ENCODE measurements at regions not wholly inside any gene's neighbourhood (a gene's known extent, or its start where the extent isn't known, plus 50 kb on each side); places are given as distances from the start of the nearest gene placed in this dataset.

DNA sequence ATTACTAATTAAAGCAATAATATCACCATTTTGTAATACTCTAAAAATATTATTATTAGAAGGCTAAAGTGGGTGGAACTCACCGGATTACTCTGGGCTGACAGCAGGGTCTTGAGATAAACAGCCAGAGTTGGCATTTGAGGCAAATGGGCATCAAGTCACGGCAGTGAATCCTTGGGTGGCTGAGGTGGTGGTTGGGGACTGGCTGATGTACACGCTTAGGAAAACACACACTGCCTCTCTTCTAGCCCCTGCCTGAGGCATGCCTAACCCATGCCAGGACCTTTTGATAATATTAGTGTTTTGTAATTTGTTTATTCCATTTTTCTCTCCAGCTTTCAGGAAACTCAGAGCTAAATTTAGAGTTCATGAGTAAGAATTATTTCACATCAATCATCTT lies 76.8 kb downstream of the ACKR3 start:
- TF ChIP-seq, protein P1, sequence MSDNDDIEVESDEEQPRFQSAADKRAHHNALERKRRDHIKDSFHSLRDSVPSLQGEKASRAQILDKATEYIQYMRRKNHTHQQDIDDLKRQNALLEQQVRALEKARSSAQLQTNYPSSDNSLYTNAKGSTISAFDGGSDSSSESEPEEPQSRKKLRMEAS (IDR thresholded peaks at IDR 0.05), result no peak
- TF ChIP-seq, protein P2, sequence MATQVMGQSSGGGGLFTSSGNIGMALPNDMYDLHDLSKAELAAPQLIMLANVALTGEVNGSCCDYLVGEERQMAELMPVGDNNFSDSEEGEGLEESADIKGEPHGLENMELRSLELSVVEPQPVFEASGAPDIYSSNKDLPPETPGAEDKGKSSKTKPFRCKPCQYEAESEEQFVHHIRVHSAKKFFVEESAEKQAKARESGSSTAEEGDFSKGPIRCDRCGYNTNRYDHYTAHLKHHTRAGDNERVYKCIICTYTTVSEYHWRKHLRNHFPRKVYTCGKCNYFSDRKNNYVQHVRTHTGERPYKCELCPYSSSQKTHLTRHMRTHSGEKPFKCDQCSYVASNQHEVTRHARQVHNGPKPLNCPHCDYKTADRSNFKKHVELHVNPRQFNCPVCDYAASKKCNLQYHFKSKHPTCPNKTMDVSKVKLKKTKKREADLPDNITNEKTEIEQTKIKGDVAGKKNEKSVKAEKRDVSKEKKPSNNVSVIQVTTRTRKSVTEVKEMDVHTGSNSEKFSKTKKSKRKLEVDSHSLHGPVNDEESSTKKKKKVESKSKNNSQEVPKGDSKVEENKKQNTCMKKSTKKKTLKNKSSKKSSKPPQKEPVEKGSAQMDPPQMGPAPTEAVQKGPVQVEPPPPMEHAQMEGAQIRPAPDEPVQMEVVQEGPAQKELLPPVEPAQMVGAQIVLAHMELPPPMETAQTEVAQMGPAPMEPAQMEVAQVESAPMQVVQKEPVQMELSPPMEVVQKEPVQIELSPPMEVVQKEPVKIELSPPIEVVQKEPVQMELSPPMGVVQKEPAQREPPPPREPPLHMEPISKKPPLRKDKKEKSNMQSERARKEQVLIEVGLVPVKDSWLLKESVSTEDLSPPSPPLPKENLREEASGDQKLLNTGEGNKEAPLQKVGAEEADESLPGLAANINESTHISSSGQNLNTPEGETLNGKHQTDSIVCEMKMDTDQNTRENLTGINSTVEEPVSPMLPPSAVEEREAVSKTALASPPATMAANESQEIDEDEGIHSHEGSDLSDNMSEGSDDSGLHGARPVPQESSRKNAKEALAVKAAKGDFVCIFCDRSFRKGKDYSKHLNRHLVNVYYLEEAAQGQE (IDR thresholded peaks at IDR 0.05; ENCODE audit: low read depth), result no peak
- no peak for TF ChIP-seq TAF1 (IDR thresholded peaks at IDR 0.05; ENCODE audit: low read depth)

DNA sequence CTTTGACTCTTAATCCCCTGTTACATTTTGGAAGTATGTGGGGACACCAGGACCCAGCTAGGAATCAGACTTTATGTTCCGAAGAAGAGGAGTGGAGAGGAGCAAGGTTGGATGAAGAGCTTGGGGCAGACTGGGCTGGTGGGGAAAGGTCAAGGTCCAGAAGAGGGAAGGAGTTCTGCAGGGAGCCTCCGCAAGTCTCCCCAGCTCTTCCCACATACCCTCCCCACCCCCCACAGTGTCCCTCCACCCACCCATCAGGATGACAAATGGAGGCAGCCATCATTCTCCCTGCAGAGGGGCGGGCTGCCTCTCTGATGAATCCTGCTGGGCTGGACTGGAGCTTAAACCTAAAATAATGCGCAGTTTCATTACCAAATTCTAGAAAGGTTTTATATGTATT lies 77.2 kb downstream of the ACKR3 start:
- TF ChIP-seq RAD21 (IDR thresholded peaks at IDR 0.05; ENCODE audit: low read depth) (no peak), TCF12 (IDR thresholded peaks at IDR 0.05; ENCODE audit: low read depth) (no peak), NFIC (IDR thresholded peaks at IDR 0.05) (no peak), CEBPB (IDR thresholded peaks at IDR 0.05) (no peak), FOXM1 (IDR thresholded peaks at IDR 0.05; ENCODE audit: borderline replicate concordance, low read depth) (no peak), ZBTB7A (IDR thresholded peaks at IDR 0.05; ENCODE audit: low read depth) (no peak)
- TF ChIP-seq, protein P1 (IDR thresholded peaks at IDR 0.05), result no peak
- TF ChIP-seq, protein P3, sequence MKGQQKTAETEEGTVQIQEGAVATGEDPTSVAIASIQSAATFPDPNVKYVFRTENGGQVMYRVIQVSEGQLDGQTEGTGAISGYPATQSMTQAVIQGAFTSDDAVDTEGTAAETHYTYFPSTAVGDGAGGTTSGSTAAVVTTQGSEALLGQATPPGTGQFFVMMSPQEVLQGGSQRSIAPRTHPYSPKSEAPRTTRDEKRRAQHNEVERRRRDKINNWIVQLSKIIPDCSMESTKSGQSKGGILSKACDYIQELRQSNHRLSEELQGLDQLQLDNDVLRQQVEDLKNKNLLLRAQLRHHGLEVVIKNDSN (IDR thresholded peaks at IDR 0.05), result no peak

DNA sequence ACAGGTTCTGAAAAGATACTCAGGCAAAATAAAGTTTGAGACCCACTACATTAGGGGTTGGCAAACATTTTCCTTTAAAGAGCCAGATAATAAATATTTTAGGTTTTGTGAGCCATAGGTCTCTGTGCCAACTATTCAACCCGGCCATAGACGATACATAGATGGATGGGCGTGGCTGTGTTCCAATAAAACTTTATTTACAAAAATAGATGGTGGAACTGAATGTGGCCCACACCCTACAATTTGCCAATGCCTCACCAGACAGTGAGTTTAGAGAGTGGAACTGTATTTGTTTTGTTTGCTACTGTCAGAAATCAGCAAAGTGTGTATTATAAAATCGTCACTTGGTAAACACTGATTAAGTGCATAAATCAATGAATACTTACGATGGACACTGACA lies 78.0 kb downstream of the ACKR3 start:
- no peak for TF ChIP-seq ZBTB7A (IDR thresholded peaks at IDR 0.05; ENCODE audit: low read depth)
- no peak for TF ChIP-seq TAF1 (IDR thresholded peaks at IDR 0.05; ENCODE audit: low read depth)
- TF ChIP-seq, protein P1 (IDR thresholded peaks at IDR 0.05), result no peak
- TF ChIP-seq CEBPB (IDR thresholded peaks at IDR 0.05), result no peak

DNA sequence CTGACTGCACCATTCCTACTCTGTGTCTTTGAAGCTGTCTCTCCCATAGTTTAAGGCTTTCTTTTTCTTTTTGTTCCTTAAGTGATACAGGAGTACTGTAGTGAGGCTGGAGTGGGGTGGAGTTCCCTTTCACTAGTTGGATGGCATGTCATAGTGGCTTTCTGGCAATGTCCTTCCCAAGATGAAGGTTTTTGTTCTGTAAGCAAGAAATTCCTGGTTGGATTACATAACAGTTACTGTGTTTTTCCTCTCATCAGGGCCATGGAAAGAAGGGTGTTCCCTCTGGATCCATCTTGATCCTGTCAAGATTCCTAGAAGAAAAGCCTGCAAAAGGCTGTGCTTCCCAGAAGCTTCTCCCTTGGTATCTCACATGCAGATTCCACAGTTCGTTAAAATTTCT lies 84.2 kb downstream of the ACKR3 start:
- TF ChIP-seq EP300 (IDR thresholded peaks at IDR 0.05; ENCODE audit: borderline replicate concordance) (no peak), NFIC (IDR thresholded peaks at IDR 0.05) (no peak), EGR1 (IDR thresholded peaks at IDR 0.05) (no peak), CREB1 (IDR thresholded peaks at IDR 0.05; ENCODE audit: low read depth) (no peak), TEAD4 (IDR thresholded peaks at IDR 0.05) (no peak), ZBTB7A (IDR thresholded peaks at IDR 0.05; ENCODE audit: low read depth) (no peak), CEBPB (IDR thresholded peaks at IDR 0.05) (no peak), FOXM1 (IDR thresholded peaks at IDR 0.05; ENCODE audit: borderline replicate concordance, low read depth) (no peak), RAD21 (IDR thresholded peaks at IDR 0.05; ENCODE audit: low read depth) (no peak), YY1 (IDR thresholded peaks at IDR 0.05; ENCODE audit: low read depth) (no peak)
- TF ChIP-seq, protein P1 (IDR thresholded peaks at IDR 0.05), result no peak
- TF ChIP-seq, protein P3 (IDR thresholded peaks at IDR 0.05), result no peak

DNA sequence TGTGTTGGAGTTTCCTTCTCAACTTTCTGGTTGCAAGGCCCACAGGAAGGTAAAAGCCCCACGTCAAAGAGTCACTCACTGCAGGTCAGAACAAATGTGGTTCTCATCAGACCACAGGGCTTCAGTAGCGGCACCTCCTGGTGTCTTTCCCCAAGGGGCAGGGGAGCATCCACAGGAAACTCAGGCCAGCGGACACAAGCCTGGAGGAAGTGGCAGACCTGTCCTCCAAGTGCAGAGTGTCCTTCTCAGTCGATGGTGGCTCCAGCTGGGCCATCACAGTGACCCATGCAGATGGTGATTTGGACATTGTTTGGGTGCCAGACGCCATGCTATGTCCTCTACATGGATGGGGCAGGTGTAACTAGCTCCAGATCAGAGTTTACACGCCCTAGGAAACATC lies 84.9 kb downstream of the ACKR3 start:
- TF ChIP-seq YY1 (IDR thresholded peaks at IDR 0.05; ENCODE audit: low read depth), result no peak
- no peak for TF ChIP-seq TAF1 (IDR thresholded peaks at IDR 0.05; ENCODE audit: low read depth)
- no peak for TF ChIP-seq FOXM1 (IDR thresholded peaks at IDR 0.05; ENCODE audit: borderline replicate concordance, low read depth)
- TF ChIP-seq, protein P1 (IDR thresholded peaks at IDR 0.05), result no peak
- no peak for TF ChIP-seq CEBPB (IDR thresholded peaks at IDR 0.05)
- TF ChIP-seq RAD21 (IDR thresholded peaks at IDR 0.05; ENCODE audit: low read depth), result no peak
- no peak for TF ChIP-seq NFIC (IDR thresholded peaks at IDR 0.05)
- no peak for TF ChIP-seq EGR1 (IDR thresholded peaks at IDR 0.05)
- TF ChIP-seq CREB1 (IDR thresholded peaks at IDR 0.05; ENCODE audit: low read depth), result no peak
- TF ChIP-seq, protein P3 (IDR thresholded peaks at IDR 0.05), result no peak
- no peak for TF ChIP-seq ZBTB7A (IDR thresholded peaks at IDR 0.05; ENCODE audit: low read depth)
- TF ChIP-seq TCF12 (IDR thresholded peaks at IDR 0.05; ENCODE audit: low read depth), result no peak
- no peak for TF ChIP-seq EP300 (IDR thresholded peaks at IDR 0.05; ENCODE audit: borderline replicate concordance)

DNA sequence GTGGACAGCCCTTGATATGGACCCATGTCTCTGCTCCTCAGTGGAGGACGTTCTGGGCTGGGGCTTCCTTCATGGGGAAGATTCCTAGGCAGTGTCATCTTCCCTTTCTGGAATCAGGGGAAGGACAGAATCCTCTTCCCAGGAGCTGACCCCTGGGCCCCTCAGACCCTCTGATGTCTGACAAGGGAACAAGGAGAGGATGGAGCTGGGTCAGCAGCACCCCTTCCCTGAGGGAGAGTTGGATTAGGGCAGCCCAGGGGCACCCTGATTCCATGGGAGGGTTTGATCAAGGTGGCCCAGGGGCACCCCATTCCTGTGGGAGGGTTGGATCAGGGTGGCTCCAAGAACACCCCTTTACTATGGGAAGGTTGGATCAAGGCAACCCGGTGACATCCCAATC lies 86.5 kb downstream of the ACKR3 start:
- TF ChIP-seq, protein P3 (IDR thresholded peaks at IDR 0.05), result no peak
- TF ChIP-seq CEBPB (IDR thresholded peaks at IDR 0.05) (no peak), ZBTB7A (IDR thresholded peaks at IDR 0.05; ENCODE audit: low read depth) (no peak), YY1 (IDR thresholded peaks at IDR 0.05; ENCODE audit: low read depth) (no peak), NFIC (IDR thresholded peaks at IDR 0.05) (no peak)
- TF ChIP-seq, protein P2 (IDR thresholded peaks at IDR 0.05; ENCODE audit: low read depth), result no peak

All from Ishikawa (cell line).